HEK293T (cell line): ENCODE measurements at regions not wholly inside any gene's neighbourhood (a gene's known extent, or its start where the extent isn't known, plus 50 kb on each side); places are given as distances from the start of the nearest gene placed in this dataset.
"Not testable (repeated sequence)": the region's sequence is repeated elsewhere in the genome, so short reads cannot be mapped to it uniquely, and the experiment has no call there.

Experiments used
- CTCF ChIA-PET: fragments of 350-600 bp; formaldehyde crosslinking; extraction: SDS; loops from one replicate; lab custom pipeline; 2021; ENCODE audit warnings: antibody characterized with exemption, inconsistent platforms; lab: Yijun Ruan, JAX
- POLR2A ChIA-PET: fragments of 350-600 bp; formaldehyde crosslinking; extraction: SDS; loops from one replicate; lab custom pipeline; 2020; ENCODE audit warnings: antibody characterized with exemption, inconsistent platforms; lab: Yijun Ruan, JAX
- DNase-seq: peaks from one replicate; pipeline ENCODE4 v3.0.0; 2012; ENCODE audit warnings: mixed read lengths; ENCODE audit errors: extremely low spot score
- ARNT ChIP-seq: fragments of 450-650 bp; IDR thresholded peaks from 2 replicates; pipeline ENCODE4 v1.6.1; 2017; ENCODE audit warnings: mild to moderate bottlenecking
- BHLHE40 ChIP-seq: fragments of 450-650 bp; IDR thresholded peaks from 2 replicates; pipeline ENCODE4 v1.6.1; 2016; ENCODE audit warnings: mild to moderate bottlenecking, moderate library complexity, borderline replicate concordance
- CTBP1 ChIP-seq: fragments of 450-650 bp; IDR thresholded peaks from 2 replicates; pipeline ENCODE4 v1.6.1; 2016; ENCODE audit warnings: borderline replicate concordance
- ELF4 ChIP-seq: fragments of 450-650 bp; IDR thresholded peaks from 2 replicates; pipeline ENCODE4 v1.6.1; 2017; ENCODE audit warnings: antibody characterized with exemption
- FOXA1 ChIP-seq: fragments of 450-650 bp; IDR thresholded peaks from 2 replicates; pipeline ENCODE4 v1.6.1; 2016; ENCODE audit warnings: mild to moderate bottlenecking
- FOXK2 ChIP-seq: fragments of 450-650 bp; IDR thresholded peaks from 2 replicates; pipeline ENCODE4 v1.6.1; 2016; ENCODE audit warnings: mild to moderate bottlenecking
- FOXM1 ChIP-seq: fragments of 450-650 bp; IDR thresholded peaks from 2 replicates; pipeline ENCODE4 v1.6.1; 2017; ENCODE audit warnings: mild to moderate bottlenecking, borderline replicate concordance
- HDGF ChIP-seq: fragments of 450-650 bp; IDR thresholded peaks from 2 replicates; pipeline ENCODE4 v1.6.1; 2017; ENCODE audit warnings: antibody characterized with exemption, borderline replicate concordance
- L3MBTL2 ChIP-seq: fragments of 450-650 bp; conservative IDR thresholded peaks from 2 replicates; pipeline ENCODE4 v1.6.1; 2016; ENCODE audit warnings: mild to moderate bottlenecking
- LEF1 ChIP-seq: fragments of 450-650 bp; IDR thresholded peaks from 2 replicates; pipeline ENCODE4 v1.6.1; 2017; ENCODE audit warnings: mild to moderate bottlenecking, borderline replicate concordance
- NFRKB ChIP-seq: fragments of 450-650 bp; IDR thresholded peaks from 2 replicates; pipeline ENCODE4 v1.6.1; 2016; ENCODE audit warnings: mild to moderate bottlenecking, moderate library complexity
- SP1 ChIP-seq: fragments of 450-650 bp; IDR thresholded peaks from 2 replicates; pipeline ENCODE4 v1.6.1; 2017
- SUZ12 ChIP-seq: fragments of 450-650 bp; IDR thresholded peaks from 2 replicates; pipeline ENCODE4 v1.6.1; 2016; ENCODE audit warnings: mild to moderate bottlenecking
- TARDBP ChIP-seq: fragments of 450-650 bp; IDR thresholded peaks from 2 replicates; pipeline ENCODE4 v1.6.1; 2016
- ZNF384 ChIP-seq: fragments of 450-650 bp; IDR thresholded peaks from 2 replicates; pipeline ENCODE4 v1.6.1; 2016
- TF ChIP-seq, protein P1 (sequence below): fragments of 450-650 bp; IDR thresholded peaks from 2 replicates; pipeline ENCODE4 v1.6.1; 2016

DNA sequence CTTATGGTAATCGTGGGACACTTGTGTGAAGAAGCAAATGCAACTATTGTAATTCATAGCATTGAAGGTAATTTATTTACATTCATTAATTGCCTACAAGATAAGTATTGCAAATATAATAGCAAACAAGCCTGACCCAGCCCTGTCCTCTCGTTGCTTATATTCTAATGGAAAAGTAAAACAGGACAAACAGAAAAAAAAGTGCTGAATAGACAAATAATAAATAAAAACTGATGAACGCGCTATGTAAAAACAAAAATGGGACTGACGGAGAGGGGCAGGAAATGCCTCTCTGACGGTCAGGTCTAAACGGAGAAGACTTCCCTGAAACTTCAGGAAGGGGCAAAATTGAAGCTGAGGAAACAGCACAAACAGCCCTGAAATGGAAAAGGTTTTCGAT, 284.9 kb upstream of the FRG1 start:
- POLR2A ChIA-PET, CTCF ChIA-PET, DNase-seq: not testable (repeated sequence)

DNA sequence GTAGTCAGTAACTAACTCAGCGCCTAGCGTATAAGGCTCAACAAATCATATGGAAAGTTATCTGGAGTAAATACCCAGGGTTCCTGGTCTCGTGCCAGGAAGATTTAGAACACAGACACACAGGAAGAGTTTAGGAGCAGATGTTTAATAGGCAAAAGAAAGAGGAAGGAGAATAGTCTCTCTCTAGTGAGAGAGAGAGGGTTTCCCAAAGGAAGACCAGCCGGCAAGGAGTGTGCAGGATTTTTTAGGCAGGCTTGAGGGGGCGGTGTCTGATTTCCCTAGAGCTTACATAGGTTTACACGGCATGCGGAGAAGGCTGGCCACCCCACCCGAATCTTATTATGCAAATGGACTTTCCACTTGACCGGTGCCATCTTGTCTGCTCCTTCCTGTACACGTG, 284.0 kb upstream of the FRG1 start:
- no peak for DNase-seq
- ChIA-PET POLR2A (no interaction called here), CTCF (no interaction called here)
- TF ChIP-seq ZNF384 (no peak), FOXM1 (no peak), BHLHE40 (no peak), L3MBTL2 (no peak), CTBP1 (no peak), HDGF (no peak), ARNT (no peak)
- TF ChIP-seq, protein P1, sequence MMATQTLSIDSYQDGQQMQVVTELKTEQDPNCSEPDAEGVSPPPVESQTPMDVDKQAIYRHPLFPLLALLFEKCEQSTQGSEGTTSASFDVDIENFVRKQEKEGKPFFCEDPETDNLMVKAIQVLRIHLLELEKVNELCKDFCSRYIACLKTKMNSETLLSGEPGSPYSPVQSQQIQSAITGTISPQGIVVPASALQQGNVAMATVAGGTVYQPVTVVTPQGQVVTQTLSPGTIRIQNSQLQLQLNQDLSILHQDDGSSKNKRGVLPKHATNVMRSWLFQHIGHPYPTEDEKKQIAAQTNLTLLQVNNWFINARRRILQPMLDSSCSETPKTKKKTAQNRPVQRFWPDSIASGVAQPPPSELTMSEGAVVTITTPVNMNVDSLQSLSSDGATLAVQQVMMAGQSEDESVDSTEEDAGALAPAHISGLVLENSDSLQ = no peak

DNA sequence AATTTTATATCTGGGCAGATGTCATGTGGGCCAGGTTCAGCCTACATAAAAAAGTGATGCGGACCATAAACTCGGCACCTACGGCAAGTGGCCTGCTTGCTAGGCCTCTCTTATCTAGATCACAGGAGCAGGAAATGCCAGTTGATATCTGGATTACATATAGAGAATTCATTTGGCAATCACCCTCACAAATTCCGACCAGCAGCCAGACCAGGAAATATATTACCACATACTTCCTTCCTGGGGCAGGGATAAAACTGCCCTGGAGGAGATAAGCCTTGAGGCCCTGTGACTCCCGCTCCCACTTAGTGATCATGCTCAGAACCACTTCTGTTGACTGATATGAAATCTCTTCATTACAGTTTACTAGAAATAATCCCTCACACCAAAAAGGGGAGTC, 282.4 kb upstream of the FRG1 start:
- DNase-seq, CTCF ChIA-PET, POLR2A ChIA-PET: not testable (repeated sequence)

DNA sequence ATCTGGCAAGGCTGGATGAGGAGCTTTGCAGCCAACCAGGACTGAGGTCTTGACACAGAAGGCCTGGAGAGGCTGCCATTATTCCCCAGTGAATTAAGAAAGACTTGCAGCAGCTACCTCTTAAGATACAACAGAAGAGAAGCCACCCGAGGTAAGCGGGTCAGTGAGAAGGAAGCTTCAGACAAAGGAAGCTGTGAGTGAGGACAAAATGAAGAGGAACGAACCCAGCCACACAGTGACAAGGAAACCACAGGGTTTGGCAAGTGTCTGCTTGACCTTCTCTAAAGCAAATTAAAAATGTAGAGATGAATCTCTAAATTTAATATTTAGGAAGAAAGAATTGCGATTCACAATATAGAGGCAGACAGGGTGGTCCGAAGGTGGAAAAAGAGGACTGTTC, 281.8 kb upstream of the FRG1 start:
- CTCF ChIA-PET = not testable (repeated sequence)

DNA sequence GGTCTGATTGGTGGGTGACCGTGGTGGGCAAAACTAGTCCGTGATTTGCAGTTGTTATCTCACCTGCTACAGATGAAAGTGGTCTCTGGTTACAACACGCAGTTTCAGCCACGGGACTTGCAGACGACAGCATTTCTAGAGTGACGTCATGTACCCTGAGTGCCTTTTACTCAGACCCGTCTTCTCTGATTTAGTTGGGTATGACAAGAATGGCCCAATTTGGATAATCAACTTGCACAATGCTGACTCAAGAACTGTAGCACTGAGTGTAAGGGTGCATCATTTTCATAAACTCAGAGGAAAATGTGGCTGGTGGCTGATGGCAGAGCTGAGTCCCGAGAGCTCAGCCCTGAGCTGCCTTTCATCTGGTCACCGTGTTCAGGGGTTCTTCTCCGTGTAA, 281.4 kb upstream of the FRG1 start:
- TF ChIP-seq L3MBTL2 = no peak
- TF ChIP-seq CTBP1 = no peak
- TF ChIP-seq HDGF = no peak
- no peak for TF ChIP-seq BHLHE40
- TF ChIP-seq FOXA1 = no peak
- no peak for TF ChIP-seq ARNT
- no peak for TF ChIP-seq NFRKB
- TF ChIP-seq FOXM1 = no peak
- no peak for TF ChIP-seq FOXK2
- no peak for TF ChIP-seq TARDBP
- no peak for TF ChIP-seq ZNF384
- TF ChIP-seq SP1 = no peak
- TF ChIP-seq ELF4 = no peak
- TF ChIP-seq, protein P1 = no peak
- no peak for TF ChIP-seq SUZ12
- TF ChIP-seq LEF1 = no peak
- ChIA-PET CTCF (no interaction called here), POLR2A (no interaction called here)
- no peak for DNase-seq

More for the DNA sequence above, 281.8 kb upstream of the FRG1 start:
- DNase-seq, POLR2A ChIA-PET: not testable (repeated sequence)

DNA sequence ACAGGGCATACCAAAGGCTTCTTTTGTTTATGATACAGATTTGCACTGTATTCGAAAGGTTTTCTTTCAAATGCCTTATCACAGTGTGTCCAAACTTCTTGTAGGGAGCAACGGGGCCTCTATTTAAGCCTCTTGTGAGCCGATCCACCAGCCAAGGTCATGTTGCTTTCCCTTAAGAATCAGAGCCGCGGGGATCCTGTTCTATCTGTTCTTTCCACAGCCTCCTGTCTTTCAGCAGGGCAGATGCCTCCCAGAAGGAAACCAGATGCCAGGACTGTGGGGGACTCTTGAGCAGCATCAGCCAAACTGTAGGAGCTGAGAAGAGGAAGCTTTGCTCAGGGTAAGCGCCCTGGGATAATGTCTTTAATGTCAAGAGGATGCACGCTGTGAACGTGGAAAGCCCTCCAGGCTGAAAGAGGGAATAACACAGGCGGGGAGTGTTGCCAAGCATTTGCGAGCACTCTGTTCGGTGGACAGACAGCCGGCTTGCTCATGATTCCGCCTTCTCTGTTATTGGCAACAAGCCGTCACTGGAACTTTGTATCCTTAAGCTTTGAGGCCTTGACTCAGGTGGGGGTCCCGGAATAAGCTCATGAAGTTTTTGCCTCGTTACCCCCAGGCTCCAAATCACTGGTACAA, 279.8 kb upstream of the FRG1 start:
- TF ChIP-seq CTBP1 (no peak), NFRKB (no peak), LEF1 (no peak), BHLHE40 (no peak), HDGF (no peak), L3MBTL2 (no peak), ARNT (no peak), TARDBP (no peak), FOXM1 (no peak), ELF4 (no peak), SUZ12 (no peak), FOXA1 (no peak), SP1 (no peak), FOXK2 (no peak), ZNF384 (no peak)
- TF ChIP-seq, protein P1 = no peak
- no peak for DNase-seq
- ChIA-PET POLR2A (no interaction called here), CTCF (no interaction called here)

DNA sequence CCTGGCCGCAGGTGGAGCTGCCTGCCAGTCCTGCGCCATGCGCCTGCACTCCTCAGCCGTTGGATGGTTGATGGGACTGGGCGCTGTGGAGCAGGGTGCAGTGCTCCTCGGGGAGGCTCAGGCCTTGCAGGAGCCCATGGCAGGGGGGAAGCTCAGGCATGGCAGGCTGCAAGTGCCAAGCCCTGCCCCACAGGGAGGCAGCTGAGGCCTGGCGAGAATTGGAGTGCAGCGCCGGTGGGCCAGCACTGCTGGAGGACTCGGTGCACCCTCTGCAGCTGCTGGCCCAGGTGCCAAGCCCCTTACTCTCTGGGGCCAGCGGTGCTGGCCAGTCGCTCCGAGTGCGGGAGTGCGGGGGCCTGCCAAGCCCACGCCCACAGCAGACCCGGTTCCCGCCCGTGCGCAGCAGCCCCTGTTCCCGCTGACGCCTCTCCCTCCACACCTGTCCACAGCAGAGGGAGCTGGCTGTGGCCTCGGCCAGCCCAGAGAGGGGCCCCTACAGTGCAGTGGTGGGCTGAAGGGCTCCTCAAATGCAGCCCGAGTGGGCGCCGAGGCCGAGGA, 275.9 kb upstream of the FRG1 start:
- CTCF ChIA-PET = no interaction called here
- POLR2A ChIA-PET = no interaction called here
- TF ChIP-seq ARNT (no peak), BHLHE40 (no peak)
- no peak for DNase-seq

DNA sequence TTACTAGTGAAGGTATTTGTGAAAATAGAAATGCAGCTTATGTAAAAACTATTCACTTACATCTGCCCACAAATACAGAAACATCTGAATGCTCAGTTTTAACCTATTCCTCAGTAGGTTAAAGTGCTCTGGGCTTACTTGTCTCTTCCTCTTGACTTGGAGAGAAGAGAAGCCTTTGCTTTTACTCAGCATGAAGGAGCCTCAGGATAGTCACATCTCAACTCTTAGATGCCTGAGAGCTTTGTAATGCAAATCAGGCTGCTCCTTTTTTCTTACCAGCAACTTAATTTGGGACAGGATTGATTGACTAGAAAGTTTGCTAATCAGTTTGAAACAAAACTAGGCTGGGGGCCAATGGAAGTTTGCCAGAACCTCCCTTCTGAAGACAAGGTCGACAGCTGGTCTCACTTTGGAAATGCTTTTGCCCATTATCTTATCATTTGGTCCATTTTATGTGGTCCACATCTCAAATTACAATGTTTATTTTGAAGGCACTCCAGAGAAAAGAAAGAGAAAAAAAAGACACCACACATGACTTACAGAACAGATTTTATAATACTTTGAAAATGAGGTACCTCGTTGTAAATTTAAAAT, 274.9 kb upstream of the FRG1 start:
- CTCF ChIA-PET, POLR2A ChIA-PET, DNase-seq: not testable (repeated sequence)

DNA sequence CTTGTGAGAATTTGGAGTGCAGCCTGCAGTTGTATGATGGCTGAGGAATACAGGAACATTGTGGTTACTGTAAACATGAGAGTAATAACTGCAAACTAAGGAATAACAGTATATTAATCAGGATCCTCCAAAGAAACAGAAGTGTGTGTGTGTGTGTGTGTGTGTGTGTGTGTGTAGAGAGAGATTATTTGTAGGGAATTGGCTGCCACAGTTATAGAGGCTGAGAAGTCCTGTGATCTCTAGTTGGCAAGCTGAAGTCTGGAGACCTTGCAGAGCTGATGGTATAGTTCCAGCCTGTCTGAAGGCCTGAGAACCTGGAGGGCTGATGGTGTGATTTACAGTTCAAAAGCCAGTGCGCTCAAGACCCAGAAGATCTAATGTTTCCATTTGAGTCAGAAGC, 273.3 kb upstream of the FRG1 start:
- CTCF ChIA-PET, DNase-seq, POLR2A ChIA-PET: not testable (repeated sequence)

DNA sequence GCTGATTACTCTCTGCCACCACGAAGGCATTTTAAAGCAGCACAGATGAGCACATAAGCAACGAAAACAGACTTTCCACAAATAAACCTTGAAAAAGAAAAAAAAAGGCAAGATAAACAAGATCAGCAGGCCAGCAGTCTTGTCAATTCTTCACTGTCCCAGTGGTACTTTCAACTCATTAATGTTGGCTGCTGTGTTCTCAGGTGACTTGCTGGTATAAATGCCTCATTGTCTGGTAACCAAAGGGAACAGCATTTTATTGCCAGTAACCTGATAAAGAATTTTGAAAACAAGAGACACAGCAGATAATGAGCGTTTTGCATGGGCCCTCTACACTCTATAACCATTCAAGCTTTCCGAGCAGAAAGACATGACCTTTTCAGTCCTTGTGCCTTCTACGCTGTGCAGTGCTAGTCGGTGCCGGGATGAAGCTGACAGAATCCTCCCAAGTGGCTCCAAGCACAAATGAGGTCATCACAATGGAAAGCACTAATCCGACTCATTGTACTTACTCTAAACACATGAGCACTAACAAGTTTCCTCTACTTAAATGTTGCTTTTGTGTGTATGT, 242.9 kb upstream of the FRG1 start:
- DNase-seq, CTCF ChIA-PET, POLR2A ChIA-PET: not testable (repeated sequence)

DNA sequence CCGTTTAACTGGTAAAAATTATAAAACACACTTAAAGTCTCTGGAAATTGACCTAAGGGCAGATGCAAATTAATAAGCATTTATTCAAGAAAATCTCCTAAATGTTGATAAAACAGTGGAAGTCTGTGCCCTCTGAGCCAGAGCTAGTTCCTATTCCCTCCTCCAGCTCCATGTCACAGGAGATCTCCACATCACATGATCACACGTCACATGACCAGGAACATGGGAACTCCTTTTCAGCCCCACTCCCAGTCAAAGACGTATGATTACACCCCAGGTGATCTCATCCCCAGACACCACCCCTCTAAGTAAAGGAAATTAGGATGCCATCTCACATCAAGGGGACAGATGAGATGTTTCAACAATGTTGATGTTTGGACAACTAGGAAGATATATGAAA, 237.7 kb upstream of the FRG1 start:
- CTCF ChIA-PET, POLR2A ChIA-PET, DNase-seq: not testable (repeated sequence)
